Upper lobe of left lung (tissue), 6 donors: ENCODE measurements at regions not wholly inside any gene's neighbourhood (a gene's known extent, or its start where the extent isn't known, plus 50 kb on each side); places are given as distances from the start of the nearest gene placed in this dataset.
A peak's percentile ranks its signal among the peaks of the same experiment; 100 is the strongest.

ENCODE experiments used
- ATAC-seq, 2 donors: fragments of 200-7000 bp; cut with Tn5 transposase; one replicate each; pipeline ENCODE4 v1.9.1; 2022; ENCODE audit warnings: mild to moderate bottlenecking in 2 of 2, moderate library complexity in 2 of 2; ENCODE audit not compliant: low FRiP score in 2 of 2
- DNase-seq, 2 donors: peaks; one replicate each; pipeline ENCODE4 v3.0.0-alpha.2; 2019 to 2020
- H3K27ac ChIP-seq, 4 donors: fragments of 200-600 bp; sonication (generic); one replicate each; pipeline ENCODE4 v1.5.1; 2016 to 2019
- H3K27me3 ChIP-seq, 4 donors: fragments of 200-600 bp; sonication (generic); one replicate each; pipeline ENCODE4 v1.5.1; 2017 to 2019
- H3K36me3 ChIP-seq, 4 donors: fragments of 200-600 bp; sonication (generic); one replicate each; pipeline ENCODE4 v1.5.1; 2016 to 2019
- H3K4me1 ChIP-seq, 4 donors: fragments of 200-600 bp; sonication (generic); one replicate each; pipeline ENCODE4 v1.5.1; 2018 to 2019
- H3K4me3 ChIP-seq, 4 donors: fragments of 200-600 bp; sonication (generic); one replicate each; pipeline ENCODE4 v1.5.1; 2017 to 2019; ENCODE audit warnings: mild to moderate bottlenecking in 2 of 4, moderate library complexity in 1 of 4
- H3K9me3 ChIP-seq, 4 donors: fragments of 200-600 bp; sonication (generic); one replicate each; pipeline ENCODE4 v1.5.1; 2018 to 2019
- CTCF ChIP-seq, 6 experiments: fragments of 450-650 bp in 4 of 6; fragments of 200-600 bp in 2 of 6; sonication (generic) in 2 of 6; IDR thresholded peaks; one replicate each; pipeline ENCODE4 v1.5.1; 2016 to 2019; ENCODE audit warnings: antibody characterized with exemption in 6 of 6
- EP300 ChIP-seq, 4 donors: sonication (generic); formaldehyde crosslinking; IDR thresholded peaks; one replicate each; pipeline ENCODE4 v1.5.1; 2017; ENCODE audit warnings: antibody characterized with exemption in 4 of 4, control low read depth in 2 of 4
- POLR2A ChIP-seq, 4 donors: fragments of 450-650 bp; IDR thresholded peaks; one replicate each; pipeline ENCODE4 v1.5.1; 2016 to 2017; ENCODE audit warnings: antibody characterized with exemption in 4 of 4, mild to moderate bottlenecking in 2 of 4
- POLR2AphosphoS5 ChIP-seq, 2 donors: sonication (generic); formaldehyde crosslinking; IDR thresholded peaks; one replicate each; pipeline ENCODE4 v1.5.1; 2017; ENCODE audit warnings: antibody characterized with exemption in 2 of 2
- WGBS, 2 donors: methylation state at CpG; one replicate each; pipeline ENCODE4 v1.1.5; 2017 to 2018; 5-methylcytosine and 5-hydroxymethylcytosine counted together
- donor health status: DM: no; HTN: no; CAD: no; lungs with moderate emphysema.
- donor health status: DM: no; HTN: yes; CAD: no; lungs with severe emphysema.

DNA sequence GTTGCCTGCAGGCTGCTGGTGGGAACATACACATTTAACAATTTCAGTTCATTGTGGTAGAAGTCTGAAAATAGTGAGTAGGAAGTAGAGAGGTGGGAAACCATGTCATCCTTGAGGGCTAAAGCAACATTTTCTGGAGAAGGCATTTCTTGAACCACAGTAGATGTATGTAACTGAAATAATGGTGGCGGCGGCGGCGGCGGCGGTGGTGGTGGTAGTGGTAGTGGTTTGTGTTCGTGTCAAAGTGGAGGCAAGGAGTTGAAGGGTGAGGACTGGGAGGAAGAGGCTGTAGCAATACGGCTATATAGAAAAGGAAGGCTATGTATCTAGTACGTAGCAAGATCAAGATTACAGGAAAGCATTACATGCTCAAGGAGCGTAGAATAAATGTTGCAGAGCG is 1381.6 kb upstream of the TENM3 start:
- no peak overlapping the region for H3K27ac ChIP-seq
- H3K36me3 ChIP-seq, result no peaks in the 10 kb centered on the region
- H3K4me3 ChIP-seq, result no peak overlapping the region
- H3K9me3 ChIP-seq, result peaks cover 0 to 10% (median 3%) of the 10 kb centered on the region in 4 donors
- 89 to 93% methylated on average over 11 of the region's 11 CpGs for WGBS, 2 donors
- TF ChIP-seq CTCF (IDR thresholded peaks at IDR 0.05) (no peak), POLR2A (IDR thresholded peaks at IDR 0.05) (no peak), EP300 (IDR thresholded peaks at IDR 0.05) (no peak), POLR2AphosphoS5 (IDR thresholded peaks at IDR 0.05) (no peak)
- no peaks in the 10 kb centered on the region for H3K27me3 ChIP-seq
- no peaks in the 10 kb centered on the region for H3K4me1 ChIP-seq
- ATAC-seq, result no peak
- peak in 1 of 2 donors; percentile 71 for DNase-seq

DNA sequence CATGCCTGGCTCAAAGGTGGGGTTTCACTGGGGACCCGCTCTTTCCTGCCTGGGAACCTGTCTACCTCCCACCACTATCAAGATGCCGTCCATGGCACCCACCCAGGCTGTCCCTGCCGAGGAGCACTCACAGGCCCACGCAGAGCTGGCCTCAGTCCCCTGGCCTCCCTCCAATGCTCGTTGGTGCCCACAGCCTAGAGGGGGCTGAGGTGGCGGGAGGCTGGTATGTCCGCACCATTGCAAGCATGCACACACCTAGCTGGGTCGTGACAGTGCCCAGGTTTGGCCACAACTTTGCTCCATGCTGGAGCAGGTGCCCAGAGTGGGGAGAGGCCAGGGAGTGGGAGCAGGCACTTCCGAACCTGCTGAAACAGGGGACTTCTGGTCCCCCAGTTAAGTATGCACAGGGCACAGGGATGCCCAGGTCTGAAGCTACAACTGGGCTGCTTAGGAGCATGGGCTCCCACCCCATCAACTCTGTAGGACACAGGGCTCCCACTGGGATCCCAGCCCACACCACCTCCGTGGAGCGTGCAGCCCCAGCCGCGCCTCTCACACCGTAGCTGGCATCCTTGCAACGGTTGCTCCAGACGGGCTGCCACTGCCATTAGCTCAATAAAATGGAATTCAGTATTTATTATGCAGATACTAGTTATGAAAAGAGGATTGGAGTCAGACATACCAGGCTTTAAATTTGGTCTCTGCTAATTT is 1376.1 kb upstream of the TENM3 start:
- DNase-seq, result peak in 1 of 2 donors; percentile 44

GRCh38 chr4:180870623-180871022 is 1372.6 kb upstream of the TENM3 start:
- ATAC-seq, result no peak
- H3K9me3 ChIP-seq, result peaks cover 0 to 25% (median 3%) of the 10 kb centered on the region in 4 donors
- H3K36me3 ChIP-seq, result no peaks in the 10 kb centered on the region
- WGBS, 2 donors, result 56 to 67% methylated on average over 2 of the region's 2 CpGs
- no peaks in the 10 kb centered on the region for H3K27me3 ChIP-seq
- H3K4me1 ChIP-seq, result no peaks in the 10 kb centered on the region
- no peak for DNase-seq
- no peak for TF ChIP-seq EP300 (IDR thresholded peaks at IDR 0.05)
- TF ChIP-seq CTCF (IDR thresholded peaks at IDR 0.05), result no peak
- TF ChIP-seq POLR2AphosphoS5 (IDR thresholded peaks at IDR 0.05), result no peak
- no peak for TF ChIP-seq POLR2A (IDR thresholded peaks at IDR 0.05)
- H3K4me3 ChIP-seq, result no peak overlapping the region
- H3K27ac ChIP-seq, result no peak overlapping the region

More for the DNA sequence above, 1376.1 kb upstream of the TENM3 start:
- TF ChIP-seq POLR2AphosphoS5 (IDR thresholded peaks at IDR 0.05) (no peak), POLR2A (IDR thresholded peaks at IDR 0.05) (no peak), EP300 (IDR thresholded peaks at IDR 0.05) (no peak), CTCF (IDR thresholded peaks at IDR 0.05) (no peak)
- Histone ChIP-seq H3K36me3 (no peaks in the 10 kb centered on the region), H3K27me3 (no peaks in the 10 kb centered on the region), H3K4me1 (no peaks in the 10 kb centered on the region), H3K27ac (no peak overlapping the region), H3K9me3 (peaks cover 0 to 19% (median 3%) of the 10 kb centered on the region in 4 donors), H3K4me3 (no peak overlapping the region)
- peak; percentile 26 to 70 for ATAC-seq
- WGBS, 2 donors, result 82 to 83% methylated on average over 8 to 16 of the region's 16 CpGs

- no peak overlapping the region for H3K4me3 ChIP-seq
- 0% methylated on average over 1 of the region's 1 CpG for WGBS, 2 donors
- H3K4me1 ChIP-seq, result no peaks in the 10 kb centered on the region
- DNase-seq, result no peak
- H3K36me3 ChIP-seq, result no peaks in the 10 kb centered on the region
- TF ChIP-seq CTCF (IDR thresholded peaks at IDR 0.05) (no peak), EP300 (IDR thresholded peaks at IDR 0.05) (no peak), POLR2AphosphoS5 (IDR thresholded peaks at IDR 0.05) (no peak), POLR2A (IDR thresholded peaks at IDR 0.05) (no peak)
- no peaks in the 10 kb centered on the region for H3K9me3 ChIP-seq
- no peak overlapping the region for H3K27ac ChIP-seq
- no peaks in the 10 kb centered on the region for H3K27me3 ChIP-seq
- no peak for ATAC-seq
Observed at GRCh38 chr4:180898305-180898704, 1344.9 kb upstream of the TENM3 start.

DNA sequence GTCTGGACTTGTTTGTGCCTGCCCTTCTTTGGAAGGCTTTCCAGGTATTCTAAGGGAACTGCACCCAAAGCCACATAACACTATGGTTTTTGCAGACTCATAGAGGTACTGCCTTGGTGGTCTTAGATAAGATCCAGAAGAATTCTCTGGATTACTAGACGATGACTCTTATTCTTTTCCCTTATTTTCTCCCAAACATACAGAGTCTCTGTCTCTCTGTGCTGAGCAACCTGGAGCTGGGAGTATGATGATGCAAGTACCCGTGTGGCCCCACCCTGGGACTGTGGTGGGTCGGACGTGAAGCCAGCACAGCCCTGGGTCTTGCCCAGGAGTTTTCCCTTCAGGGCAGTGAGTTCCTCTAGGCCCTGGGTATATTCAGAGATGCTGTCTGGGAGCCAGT is 1342.4 kb upstream of the TENM3 start:
- H3K27me3 ChIP-seq, result no peaks in the 10 kb centered on the region
- DNase-seq, result no peak
- no peak overlapping the region for H3K4me3 ChIP-seq
- TF ChIP-seq POLR2AphosphoS5 (IDR thresholded peaks at IDR 0.05) (no peak), POLR2A (IDR thresholded peaks at IDR 0.05) (no peak), EP300 (IDR thresholded peaks at IDR 0.05) (no peak), CTCF (IDR thresholded peaks at IDR 0.05) (no peak)
- no peak for ATAC-seq
- 81 to 87% methylated on average over 4 of the region's 4 CpGs for WGBS, 2 donors
- no peaks in the 10 kb centered on the region for H3K9me3 ChIP-seq
- no peak overlapping the region for H3K27ac ChIP-seq
- no peaks in the 10 kb centered on the region for H3K4me1 ChIP-seq
- H3K36me3 ChIP-seq, result no peaks in the 10 kb centered on the region
